Activated T-cell treated with anti-CD3 and anti-CD28 coated beads, Interleukin-2, amount 50 U/mL, for 48 hours (primary cell): ENCODE measurements at regions not wholly inside any gene's neighbourhood (a gene's known extent, or its start where the extent isn't known, plus 50 kb on each side); places are given as distances from the start of the nearest gene placed in this dataset.
"Not testable (repeated sequence)": the region's sequence is repeated elsewhere in the genome, so short reads cannot be mapped to it uniquely, and the experiment has no call there.

Experiments used
- DNase-seq, 2 experiments: peaks; one replicate each; pipeline ENCODE4 v3.0.0-alpha.2; 2020

GRCh38 chr7:124208173-124208572, 175.3 kb upstream of the TMEM229A start:
- no peak for DNase-seq

- DNase-seq, result no peak
Observed at GRCh38 chr7:124205526-124205925, 172.7 kb upstream of the TMEM229A start.

GRCh38 chr7:124202546-124202945, 169.7 kb upstream of the TMEM229A start:
- no peak for DNase-seq

GRCh38 chr7:124201768-124202349, 169.0 kb upstream of the TMEM229A start:
- DNase-seq, result no peak

GRCh38 chr7:124196519-124196918, 163.7 kb upstream of the TMEM229A start:
- no peak for DNase-seq

GRCh38 chr7:124192885-124193284, 160.0 kb upstream of the TMEM229A start:
- no peak for DNase-seq

GRCh38 chr7:124191713-124192112, 158.8 kb upstream of the TMEM229A start:
- DNase-seq, result no peak

- DNase-seq, result no peak
Observed at GRCh38 chr7:124191030-124191429, 158.2 kb upstream of the TMEM229A start.

- no peak for DNase-seq
Observed at GRCh38 chr7:124188576-124188975, 155.7 kb upstream of the TMEM229A start.

GRCh38 chr7:124187962-124188361, 155.1 kb upstream of the TMEM229A start:
- no peak for DNase-seq

- DNase-seq, result no peak
Observed at GRCh38 chr7:124183649-124184048, 150.8 kb upstream of the TMEM229A start.

- DNase-seq, result no peak
Observed at GRCh38 chr7:124179641-124180040, 146.8 kb upstream of the TMEM229A start.

- no peak for DNase-seq
Observed at GRCh38 chr7:124177891-124178290, 145.0 kb upstream of the TMEM229A start.

GRCh38 chr7:124171812-124172211, 138.9 kb upstream of the TMEM229A start:
- not testable (repeated sequence) for DNase-seq

- no peak for DNase-seq
Observed at GRCh38 chr7:124171068-124171467, 138.2 kb upstream of the TMEM229A start.

GRCh38 chr7:124168616-124169015, 135.7 kb upstream of the TMEM229A start:
- no peak for DNase-seq

- no peak for DNase-seq
Observed at GRCh38 chr7:124162667-124163066, 129.8 kb upstream of the TMEM229A start.

- no peak for DNase-seq
Observed at GRCh38 chr7:124155432-124156022, 122.7 kb upstream of the TMEM229A start.

- DNase-seq, result no peak
Observed at GRCh38 chr7:124152859-124153692, 120.2 kb upstream of the TMEM229A start.

- no peak for DNase-seq
Observed at GRCh38 chr7:124137664-124138063, 104.8 kb upstream of the TMEM229A start.

GRCh38 chr7:124124201-124124600, 91.3 kb upstream of the TMEM229A start:
- no peak for DNase-seq

- DNase-seq, result no peak
Observed at GRCh38 chr7:124120911-124121310, 88.0 kb upstream of the TMEM229A start.

GRCh38 chr7:124113045-124113444, 80.2 kb upstream of the TMEM229A start:
- DNase-seq, result no peak

- no peak for DNase-seq
Observed at GRCh38 chr7:124106575-124106974, 73.7 kb upstream of the TMEM229A start.
